IPS-20b (cell line): ENCODE measurements at regions not wholly inside any gene's neighbourhood (a gene's known extent, or its start where the extent isn't known, plus 50 kb on each side); places are given as distances from the start of the nearest gene placed in this dataset.

Experiments used
- H3K27ac ChIP-seq: one replicate; pipeline ENCODE4 v1.5.1; 2013; ENCODE audit warnings: low read length
- H3K27me3 ChIP-seq: 2 replicates; pipeline ENCODE4 v1.6.1; 2013; ENCODE audit warnings: mild to moderate bottlenecking, low read length, inconsistent platforms; ENCODE audit not compliant: insufficient read depth
- H3K36me3 ChIP-seq: 2 replicates; pipeline ENCODE4 v1.6.1; 2013; ENCODE audit warnings: low read depth, mild to moderate bottlenecking, inconsistent platforms, low read length, moderate library complexity; ENCODE audit not compliant: insufficient read depth
- H3K4me1 ChIP-seq: 2 replicates; pipeline ENCODE4 v1.6.1; 2013; ENCODE audit warnings: mild to moderate bottlenecking, control low read depth, inconsistent platforms, low read length, moderate library complexity; ENCODE audit not compliant: insufficient read depth
- H3K4me3 ChIP-seq: 2 replicates; pipeline ENCODE4 v1.5.1; 2013; ENCODE audit warnings: mild to moderate bottlenecking, low read length, inconsistent platforms
- H3K9ac ChIP-seq: 2 replicates; pipeline ENCODE4 v1.6.1; 2013; ENCODE audit warnings: low read depth, mild to moderate bottlenecking, inconsistent platforms, low read length, moderate library complexity
- H3K9me3 ChIP-seq: 2 replicates; pipeline ENCODE4 v1.6.1; 2013; ENCODE audit warnings: mild to moderate bottlenecking, low read depth, low read length, inconsistent platforms; ENCODE audit not compliant: insufficient read depth

GRCh38 chr5:108623826-108624225, 123.9 kb upstream of the FER start:
- Histone ChIP-seq H3K4me3 (no peak overlapping the region), H3K27ac (no peak overlapping the region), H3K9ac (no peak overlapping the region), H3K27me3 (no peaks in the 10 kb centered on the region), H3K4me1 (no peaks in the 10 kb centered on the region), H3K9me3 (no peaks in the 10 kb centered on the region), H3K36me3 (no peaks in the 10 kb centered on the region)

- H3K27ac ChIP-seq, result no peak overlapping the region
- no peak overlapping the region for H3K9ac ChIP-seq
- no peaks in the 10 kb centered on the region for H3K9me3 ChIP-seq
- no peaks in the 10 kb centered on the region for H3K27me3 ChIP-seq
- no peaks in the 10 kb centered on the region for H3K4me1 ChIP-seq
- no peaks in the 10 kb centered on the region for H3K36me3 ChIP-seq
- no peak overlapping the region for H3K4me3 ChIP-seq
Measured at GRCh38 chr5:108620516-108620915, 127.2 kb upstream of the FER start.

GRCh38 chr5:108619815-108620214, 127.9 kb upstream of the FER start:
- Histone ChIP-seq H3K9ac (no peak overlapping the region), H3K27ac (no peak overlapping the region), H3K36me3 (no peaks in the 10 kb centered on the region), H3K4me3 (no peak overlapping the region), H3K4me1 (no peaks in the 10 kb centered on the region), H3K9me3 (no peaks in the 10 kb centered on the region), H3K27me3 (no peaks in the 10 kb centered on the region)

- no peaks in the 10 kb centered on the region for H3K27me3 ChIP-seq
- H3K9ac ChIP-seq, result no peak overlapping the region
- no peaks in the 10 kb centered on the region for H3K36me3 ChIP-seq
- no peak overlapping the region for H3K27ac ChIP-seq
- no peak overlapping the region for H3K4me3 ChIP-seq
- H3K4me1 ChIP-seq, result no peaks in the 10 kb centered on the region; the same call in 1 of the 2 replicates
- peaks cover 6% of the 10 kb centered on the region; the same call in 1 of the 2 replicates for H3K9me3 ChIP-seq
Measured at GRCh38 chr5:108617467-108618435, 129.9 kb upstream of the FER start.

- Histone ChIP-seq H3K4me3 (no peak overlapping the region), H3K27ac (no peak overlapping the region), H3K36me3 (no peaks in the 10 kb centered on the region), H3K4me1 (no peaks in the 10 kb centered on the region; the same call in 1 of the 2 replicates), H3K9ac (no peak overlapping the region), H3K9me3 (peaks cover 15% of the 10 kb centered on the region), H3K27me3 (no peaks in the 10 kb centered on the region)
Measured at GRCh38 chr5:108615216-108615615, 132.5 kb upstream of the FER start.

- Histone ChIP-seq H3K9me3 (peaks cover 5% of the 10 kb centered on the region; the same call in 1 of the 2 replicates), H3K36me3 (no peaks in the 10 kb centered on the region), H3K27ac (no peak overlapping the region), H3K27me3 (no peaks in the 10 kb centered on the region), H3K9ac (no peak overlapping the region), H3K4me1 (no peaks in the 10 kb centered on the region), H3K4me3 (no peak overlapping the region)
Measured at GRCh38 chr5:108607421-108607820, 140.3 kb upstream of the FER start.

- no peaks in the 10 kb centered on the region for H3K27me3 ChIP-seq
- H3K9ac ChIP-seq, result no peak overlapping the region
- 0 out of 2 replicates have a peak, but pooled peaks cover 3% of the 10 kb centered on the region for H3K4me1 ChIP-seq
- no peak overlapping the region for H3K4me3 ChIP-seq
- no peaks in the 10 kb centered on the region for H3K9me3 ChIP-seq
- no peaks in the 10 kb centered on the region for H3K36me3 ChIP-seq
- no peak overlapping the region for H3K27ac ChIP-seq
Measured at GRCh38 chr5:108606185-108606584, 141.5 kb upstream of the FER start.

GRCh38 chr5:108602830-108603229, 144.9 kb upstream of the FER start:
- Histone ChIP-seq H3K36me3 (no peaks in the 10 kb centered on the region), H3K4me3 (no peak overlapping the region), H3K27me3 (no peaks in the 10 kb centered on the region), H3K9me3 (no peaks in the 10 kb centered on the region), H3K27ac (no peak overlapping the region), H3K4me1 (0 out of 2 replicates have a peak, but pooled peaks cover 3% of the 10 kb centered on the region), H3K9ac (no peak overlapping the region)

GRCh38 chr5:108590799-108591198, 156.9 kb upstream of the FER start:
- H3K27ac ChIP-seq, result no peak overlapping the region
- no peaks in the 10 kb centered on the region for H3K36me3 ChIP-seq
- no peak overlapping the region for H3K4me3 ChIP-seq
- no peaks in the 10 kb centered on the region for H3K4me1 ChIP-seq
- no peak overlapping the region for H3K9ac ChIP-seq
- no peaks in the 10 kb centered on the region for H3K9me3 ChIP-seq
- no peaks in the 10 kb centered on the region for H3K27me3 ChIP-seq

- H3K27me3 ChIP-seq, result no peaks in the 10 kb centered on the region
- H3K9ac ChIP-seq, result no peak overlapping the region
- H3K9me3 ChIP-seq, result no peaks in the 10 kb centered on the region
- H3K36me3 ChIP-seq, result no peaks in the 10 kb centered on the region
- no peak overlapping the region for H3K27ac ChIP-seq
- H3K4me1 ChIP-seq, result no peaks in the 10 kb centered on the region
- H3K4me3 ChIP-seq, result no peak overlapping the region
Measured at GRCh38 chr5:108588323-108588722, 159.4 kb upstream of the FER start.

GRCh38 chr5:108587821-108588220, 159.9 kb upstream of the FER start:
- no peak overlapping the region for H3K27ac ChIP-seq
- no peaks in the 10 kb centered on the region for H3K9me3 ChIP-seq
- H3K9ac ChIP-seq, result no peak overlapping the region
- no peaks in the 10 kb centered on the region for H3K4me1 ChIP-seq
- H3K36me3 ChIP-seq, result no peaks in the 10 kb centered on the region
- no peak overlapping the region for H3K4me3 ChIP-seq
- no peaks in the 10 kb centered on the region for H3K27me3 ChIP-seq

- no peaks in the 10 kb centered on the region for H3K4me1 ChIP-seq
- H3K9me3 ChIP-seq, result no peaks in the 10 kb centered on the region
- no peaks in the 10 kb centered on the region for H3K27me3 ChIP-seq
- H3K36me3 ChIP-seq, result no peaks in the 10 kb centered on the region
- H3K9ac ChIP-seq, result no peak overlapping the region
- H3K27ac ChIP-seq, result no peak overlapping the region
- no peak overlapping the region for H3K4me3 ChIP-seq
Measured at GRCh38 chr5:108581026-108581425, 166.7 kb upstream of the FER start.
